NOMO-1 treated with DMSO at 0.1 percent for 48 hours (cell line): ENCODE measurements at regions not wholly inside any gene's neighbourhood (a gene's known extent, or its start where the extent isn't known, plus 50 kb on each side); places are given as distances from the start of the nearest gene placed in this dataset.
A peak's percentile ranks its signal among the peaks of the same experiment; 100 is the strongest.

Experiments
- DNase-seq: peaks from one replicate; lab custom pipeline; 2025; ENCODE audit not compliant: unreplicated experiment; lab: John Stamatoyannopoulos, UW

DNA sequence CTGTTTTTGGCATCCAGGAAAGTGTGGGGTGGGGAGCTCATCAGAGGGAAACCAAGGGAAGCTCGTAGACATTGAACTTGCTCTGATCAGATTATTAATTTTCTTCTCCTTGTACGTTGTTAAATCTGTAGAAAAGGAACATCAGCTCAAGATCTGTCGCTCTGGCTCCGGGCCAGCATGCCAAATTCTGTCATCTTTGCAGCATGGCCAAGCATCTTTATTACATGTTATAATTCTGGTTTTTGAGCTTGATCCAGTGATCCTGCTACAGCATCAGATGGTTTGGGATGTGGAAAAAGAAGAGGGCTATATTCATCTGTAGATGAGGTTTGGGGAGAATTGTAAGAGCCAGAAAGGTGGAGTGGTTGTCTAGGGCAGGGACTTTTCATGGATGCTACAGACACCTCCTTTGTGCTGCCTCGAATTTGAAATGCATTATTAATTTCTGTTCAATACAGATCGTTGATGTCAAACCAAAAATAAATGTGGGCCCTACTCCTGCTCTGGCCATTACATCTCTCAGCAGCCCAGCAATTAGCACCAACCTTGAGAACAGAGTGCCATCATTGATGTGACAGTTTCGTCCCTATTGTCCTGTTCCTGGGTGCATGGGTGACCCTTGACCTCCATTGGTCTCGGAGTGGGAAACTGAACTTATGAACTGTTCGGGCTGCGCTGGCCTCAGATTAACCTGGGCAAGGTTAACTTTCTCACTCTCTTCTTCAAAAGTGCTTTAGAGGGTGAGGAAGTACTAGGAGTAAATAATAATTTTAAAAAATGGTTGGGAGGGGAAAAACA, 250.8 kb downstream of the SOX4 start:
- no peak for DNase-seq

DNA sequence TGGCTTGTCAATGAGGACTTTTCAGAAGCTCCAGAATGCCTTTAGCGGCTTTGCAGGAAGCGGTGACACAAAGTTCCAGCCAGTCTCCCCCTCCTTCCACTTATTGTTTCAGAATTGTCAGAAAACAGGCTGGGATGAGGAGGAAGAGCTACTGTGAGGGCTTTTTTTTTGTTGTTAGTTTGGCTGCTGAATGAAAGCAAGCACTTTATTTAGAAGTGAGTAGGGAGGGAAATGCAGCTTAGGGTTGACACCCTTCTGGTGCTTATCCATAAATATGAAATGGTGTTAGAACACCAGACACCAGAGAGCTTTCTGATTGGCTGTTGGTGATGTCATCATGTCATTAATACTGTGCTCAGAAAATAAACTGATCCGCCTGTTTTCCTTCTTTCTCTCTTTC, 251.5 kb downstream of the SOX4 start:
- DNase-seq: no peak

DNA sequence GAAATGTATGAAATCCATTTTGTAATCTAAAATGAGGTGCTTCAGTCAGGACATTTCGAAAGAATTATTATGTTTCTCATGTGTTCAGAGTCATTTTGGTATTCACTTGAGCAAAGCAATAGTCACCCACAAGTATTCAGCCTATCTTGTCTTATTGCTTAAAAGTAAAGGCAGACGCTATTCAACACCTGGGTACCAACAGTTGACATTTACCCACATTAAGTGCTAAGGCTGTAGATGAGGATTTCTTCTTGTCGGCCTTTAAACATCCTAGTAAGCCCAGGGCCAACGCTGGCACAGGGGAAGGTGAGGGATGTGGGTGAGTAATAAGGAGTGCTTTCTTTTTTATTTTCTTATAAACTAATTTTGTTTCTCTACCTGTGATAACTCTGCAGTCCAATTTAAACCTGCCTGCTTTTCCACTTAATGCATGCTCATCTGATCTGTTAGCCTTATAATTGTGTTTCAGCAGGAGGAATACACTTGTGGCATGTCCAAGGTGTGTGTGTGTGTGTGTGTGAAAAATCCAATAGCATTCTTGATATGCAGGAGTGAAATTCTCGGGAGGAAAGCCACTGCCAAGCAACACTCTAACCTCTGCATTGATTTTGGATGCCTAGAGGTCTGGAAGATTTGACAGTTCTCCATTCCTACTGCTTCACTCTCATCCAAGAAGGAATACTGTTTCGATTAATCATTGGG, 252.0 kb downstream of the SOX4 start:
- DNase-seq: no peak

DNA sequence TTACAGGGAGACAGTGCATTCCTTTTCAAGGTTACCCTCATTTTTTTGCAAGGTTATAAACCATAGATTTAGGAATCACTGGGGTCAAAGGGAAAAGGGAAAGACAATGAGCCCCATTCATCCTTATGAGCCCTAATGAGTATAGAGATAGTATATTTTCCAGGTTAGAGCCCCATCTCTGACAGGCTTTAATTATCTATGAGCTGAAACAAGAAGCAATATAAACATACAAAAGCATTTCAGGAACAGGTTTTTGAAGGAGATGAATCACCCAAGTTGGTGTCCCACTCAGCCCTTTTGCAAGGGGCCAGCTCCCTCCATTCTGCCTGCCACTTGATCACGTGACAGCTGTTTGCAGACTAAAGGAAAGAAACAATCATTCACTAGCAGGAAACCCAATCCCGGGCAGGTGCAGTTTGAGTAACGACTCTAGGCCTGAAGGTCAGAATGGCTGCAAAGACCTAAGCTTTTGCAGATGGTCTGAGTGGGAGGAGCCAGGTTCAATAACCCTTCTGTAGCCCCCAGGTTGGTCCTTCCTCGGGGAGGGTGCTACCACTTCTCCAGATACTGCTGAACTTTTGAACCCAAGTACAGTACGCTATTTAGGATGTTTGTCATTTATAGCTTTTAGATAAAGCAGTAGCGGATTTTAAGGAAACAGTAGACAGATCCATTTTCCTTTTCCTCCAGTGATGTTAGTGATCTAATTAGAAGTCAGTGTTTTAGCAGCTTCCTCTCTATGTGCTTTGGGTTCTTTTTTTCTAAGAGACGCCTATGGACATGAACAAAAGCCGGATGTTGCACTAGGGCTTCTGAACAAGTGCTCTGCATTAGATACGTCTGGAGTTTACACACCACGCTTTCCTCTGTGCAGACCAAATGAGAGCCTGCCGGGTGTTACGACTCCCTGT, 253.2 kb downstream of the SOX4 start:
- DNase-seq: peak; percentile 60

DNA sequence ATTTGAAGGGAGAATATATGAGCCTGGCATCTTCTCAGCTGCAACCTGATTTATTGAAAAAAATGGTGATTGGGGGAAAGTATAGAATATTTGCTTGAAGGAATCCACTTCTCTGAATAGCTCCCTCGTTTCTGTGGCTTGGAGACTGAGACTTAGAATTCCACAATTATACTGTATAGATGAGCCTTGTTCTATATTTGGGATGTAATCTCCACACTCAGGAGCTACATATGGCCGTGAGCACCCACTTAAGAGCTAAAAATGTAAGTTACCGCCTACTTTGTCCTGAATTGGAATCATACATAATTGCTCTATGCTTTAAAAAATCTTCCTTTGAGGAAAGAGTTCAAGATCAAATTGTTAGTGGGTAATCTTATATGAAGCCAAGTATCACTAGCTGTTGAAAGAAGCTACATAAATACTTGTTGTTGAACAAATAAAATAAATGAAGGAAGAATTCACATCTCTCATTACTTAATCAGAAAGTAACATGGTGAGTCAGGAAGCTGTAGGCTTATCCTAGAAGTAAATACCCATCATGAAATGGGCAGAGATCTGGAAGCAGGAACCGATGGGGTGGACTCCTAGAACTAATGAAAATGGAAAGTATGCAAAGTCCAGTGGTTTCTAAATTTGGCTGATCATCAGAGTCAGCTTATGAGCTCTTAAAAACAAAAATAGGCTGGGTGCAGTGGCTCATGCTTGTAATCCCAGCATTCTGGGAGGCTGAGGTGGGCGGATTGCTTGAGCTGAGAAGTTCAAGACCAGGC, 254.3 kb downstream of the SOX4 start:
- no peak for DNase-seq

DNA sequence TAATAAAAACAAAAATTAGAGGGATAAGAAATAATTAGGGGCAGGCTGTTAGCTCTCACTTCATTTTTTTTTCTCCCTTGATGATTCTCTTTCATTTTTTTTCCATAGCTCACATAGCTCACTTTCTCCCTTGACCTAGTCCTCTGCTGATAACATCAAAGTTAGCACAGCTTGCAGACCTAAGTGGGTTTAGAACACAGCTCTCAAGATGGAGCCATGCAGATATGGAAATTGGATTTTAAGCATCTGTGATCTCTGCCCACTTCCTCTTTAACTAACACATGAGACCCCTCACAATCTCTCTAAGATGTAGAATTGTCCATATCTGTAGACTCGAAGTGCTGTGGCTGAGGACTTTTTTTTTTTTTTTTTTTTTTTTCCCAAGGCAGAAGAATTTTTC, 257.1 kb downstream of the SOX4 start:
- no peak for DNase-seq

DNA sequence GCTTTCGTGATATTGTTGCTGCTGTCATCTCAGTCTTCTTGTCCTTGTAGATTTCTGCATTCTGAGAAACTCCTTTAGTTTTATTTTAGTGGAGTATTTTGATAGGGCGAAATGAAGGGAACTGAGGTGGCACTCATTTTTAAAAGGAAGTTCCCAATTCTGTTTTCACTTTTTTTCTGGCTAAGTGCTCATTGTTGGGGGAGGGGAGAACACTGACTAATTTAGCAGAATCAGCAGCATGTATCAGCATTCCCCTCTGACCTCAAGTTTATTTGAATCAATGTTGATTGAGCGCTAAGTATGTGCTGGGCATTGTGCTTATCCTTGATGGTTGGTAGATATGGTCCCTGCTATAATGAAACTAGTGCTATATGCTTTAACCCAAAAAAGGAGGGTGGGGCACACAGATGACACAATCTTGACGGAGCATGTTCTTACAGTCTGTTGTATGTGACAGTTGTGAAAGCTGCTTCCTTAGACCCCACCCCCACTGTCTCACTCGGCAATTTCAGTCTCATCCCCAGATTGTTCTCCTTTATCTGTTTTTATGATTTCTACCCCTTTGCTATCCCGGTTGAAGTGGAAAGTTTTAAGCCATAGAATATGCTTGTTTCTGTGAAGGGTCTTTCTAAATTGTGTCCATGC, 262.4 kb downstream of the SOX4 start:
- DNase-seq: peak; percentile 89

DNA sequence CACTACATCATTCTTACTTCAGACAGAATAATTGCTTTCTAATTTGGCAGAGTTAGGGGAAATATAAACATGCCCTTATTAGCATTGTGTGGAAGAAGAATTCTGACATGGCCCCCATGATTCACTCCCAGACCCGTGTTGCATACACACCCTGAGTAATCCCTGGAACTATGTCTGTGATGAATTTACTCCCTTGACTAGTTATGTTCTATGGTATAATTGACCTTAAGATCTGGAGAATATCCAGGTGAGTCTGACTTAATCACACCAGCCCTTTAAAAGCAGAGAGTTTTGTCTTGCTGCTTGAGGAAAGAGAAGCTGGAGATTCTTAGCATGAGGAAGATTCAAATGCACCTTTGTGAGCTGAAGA, 262.9 kb downstream of the SOX4 start:
- DNase-seq: no peak

DNA sequence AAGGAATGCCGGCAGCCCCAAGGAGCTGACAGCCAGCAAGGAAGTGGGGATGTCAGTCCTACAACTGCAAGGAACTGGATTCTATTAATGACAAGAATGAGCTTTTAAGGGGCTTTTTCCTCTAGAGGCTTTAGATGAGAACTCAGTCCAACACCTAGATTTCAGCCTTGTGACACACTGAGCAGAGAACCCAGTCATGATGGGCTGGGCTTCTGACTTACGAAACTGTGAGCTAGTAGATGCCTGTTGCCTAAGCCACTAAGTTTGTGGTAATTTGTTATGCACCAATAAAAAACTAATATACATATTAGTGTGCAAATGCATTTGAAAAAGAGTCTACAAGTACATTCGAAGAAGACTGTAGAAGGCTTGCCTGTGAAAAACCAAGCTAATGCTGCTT, 263.3 kb downstream of the SOX4 start:
- peak; percentile 75 for DNase-seq

DNA sequence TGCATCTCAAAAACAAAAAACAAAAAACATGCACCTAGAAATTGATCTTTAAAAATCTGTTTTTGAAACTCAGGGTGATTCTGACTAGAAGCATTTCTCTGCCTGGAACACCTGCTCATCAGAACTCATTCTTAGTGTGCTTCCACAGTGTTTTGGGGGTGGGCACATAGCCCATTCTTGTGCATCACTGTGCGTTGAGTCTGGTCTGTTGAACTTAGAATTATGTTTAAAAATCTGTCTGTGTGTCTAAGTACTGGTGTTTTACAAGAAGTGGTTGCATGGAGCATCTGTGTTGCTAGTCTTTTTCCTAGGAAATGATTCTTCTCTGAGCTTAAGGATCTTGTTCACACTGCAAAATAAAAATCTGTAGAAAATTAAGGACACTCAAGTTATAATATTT, 264.5 kb downstream of the SOX4 start:
- no peak for DNase-seq

DNA sequence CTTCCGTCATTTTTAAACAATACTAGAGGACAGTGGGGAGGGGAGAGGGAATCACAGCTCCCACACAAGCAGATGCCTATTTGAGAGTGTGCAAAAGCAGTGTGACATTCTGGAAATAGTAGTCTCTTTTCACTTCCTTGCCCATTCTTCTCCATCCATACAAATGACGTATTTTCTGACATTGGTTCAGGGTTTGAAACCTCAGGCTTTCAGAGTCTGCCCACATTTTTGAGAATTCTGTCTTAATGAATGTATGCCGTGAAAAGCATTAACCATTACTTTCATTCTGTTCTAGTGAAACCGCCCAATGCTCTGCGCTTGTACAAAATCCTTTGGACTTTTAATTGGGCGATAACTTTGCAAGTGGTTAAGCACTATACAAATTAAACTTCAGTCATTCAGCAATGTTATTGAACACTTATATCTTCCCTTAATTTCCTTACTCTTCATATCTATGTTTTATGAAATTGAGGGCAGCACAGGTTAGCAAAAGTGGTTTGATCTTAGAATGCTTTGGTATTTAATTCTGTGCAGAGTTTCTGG, 265.7 kb downstream of the SOX4 start:
- no peak for DNase-seq

DNA sequence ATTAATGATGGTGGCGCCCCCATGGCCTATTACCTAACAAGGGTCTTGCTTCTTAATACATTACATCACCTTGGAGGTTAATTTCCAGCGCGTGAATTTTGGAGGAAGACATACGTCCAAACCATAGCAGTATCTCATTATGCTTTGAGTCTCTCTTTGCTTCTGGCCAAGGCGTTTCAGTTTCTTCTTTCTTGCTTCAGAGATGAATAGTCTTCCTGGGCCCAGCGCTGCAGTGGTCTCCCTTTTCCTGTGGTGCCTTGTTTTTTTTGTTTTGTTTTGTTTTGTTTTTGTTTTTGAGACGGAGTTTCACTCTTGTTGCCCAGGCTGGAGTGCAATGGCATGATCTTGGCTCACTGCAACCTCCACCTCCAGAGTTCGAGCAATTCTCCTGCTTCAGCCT, 268.4 kb downstream of the SOX4 start:
- no peak for DNase-seq

DNA sequence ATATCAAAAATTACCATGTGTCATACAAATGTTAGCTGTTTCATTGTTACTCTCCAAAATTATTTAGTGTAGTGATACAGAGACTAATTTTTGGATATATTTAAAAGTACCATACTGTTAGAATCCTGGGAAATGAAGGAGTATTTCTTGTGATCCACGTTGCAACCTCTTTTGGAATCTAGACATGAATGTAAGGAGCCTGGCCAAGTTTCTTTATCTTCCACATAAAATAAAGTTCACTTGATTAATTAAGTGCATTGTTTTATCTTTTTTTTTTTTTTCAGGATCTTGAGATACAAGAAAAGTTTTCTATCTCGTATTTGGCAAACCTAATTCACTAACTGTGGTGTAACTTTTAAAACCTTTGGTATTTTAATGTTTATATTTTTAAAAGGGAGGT, 270.7 kb downstream of the SOX4 start:
- DNase-seq: no peak

DNA sequence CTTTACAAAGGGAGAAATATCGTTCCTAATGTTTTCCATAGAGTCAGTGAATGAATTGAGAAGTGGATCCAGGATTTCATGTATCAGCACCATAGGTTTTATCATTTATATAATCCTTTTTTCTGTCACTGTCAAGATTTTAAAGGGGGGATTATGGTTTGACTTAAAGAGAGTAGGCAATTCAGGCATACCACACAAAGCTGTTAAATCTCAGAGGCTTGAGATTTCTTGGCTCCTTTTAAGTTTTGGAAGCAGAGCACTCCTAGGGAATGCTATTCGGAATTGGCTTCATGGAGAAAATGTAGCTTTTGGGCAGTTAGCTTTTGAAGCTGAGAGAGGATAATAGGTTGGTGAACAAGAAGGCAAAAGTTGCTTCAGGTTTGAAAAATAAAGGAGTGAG, 274.7 kb downstream of the SOX4 start:
- DNase-seq: no peak

DNA sequence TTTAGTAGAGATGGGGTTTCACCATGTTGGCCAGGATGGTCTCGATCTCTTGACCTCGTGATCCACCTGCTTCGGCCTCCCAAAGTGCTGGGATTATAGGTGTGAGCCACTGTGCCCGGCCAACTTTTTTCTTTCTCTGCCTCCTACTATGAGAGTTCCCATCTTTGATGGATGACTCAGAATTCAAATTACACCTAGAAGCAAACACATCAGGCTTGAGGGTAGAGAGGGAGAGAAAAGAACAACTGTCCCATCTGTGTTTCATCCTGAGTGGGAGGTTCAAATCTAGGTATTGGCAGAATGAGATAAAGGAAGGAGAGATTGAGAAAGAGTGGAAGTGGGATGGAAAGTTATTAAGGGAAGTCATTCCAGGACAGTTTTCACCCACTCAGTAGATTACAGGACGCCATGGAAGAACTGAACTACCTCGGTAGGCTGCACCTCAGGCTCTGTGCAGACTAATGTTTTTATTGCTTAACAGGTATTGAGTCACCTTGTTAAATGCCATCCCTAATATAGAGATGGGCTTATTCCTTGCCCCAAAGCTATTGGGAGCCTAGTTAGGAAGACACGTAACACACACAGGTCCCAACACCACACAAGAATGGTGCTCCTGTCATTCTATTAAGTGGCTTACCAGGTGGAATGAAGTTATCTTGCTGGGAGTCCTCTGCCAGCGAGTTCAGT, 275.7 kb downstream of the SOX4 start:
- DNase-seq: no peak

DNA sequence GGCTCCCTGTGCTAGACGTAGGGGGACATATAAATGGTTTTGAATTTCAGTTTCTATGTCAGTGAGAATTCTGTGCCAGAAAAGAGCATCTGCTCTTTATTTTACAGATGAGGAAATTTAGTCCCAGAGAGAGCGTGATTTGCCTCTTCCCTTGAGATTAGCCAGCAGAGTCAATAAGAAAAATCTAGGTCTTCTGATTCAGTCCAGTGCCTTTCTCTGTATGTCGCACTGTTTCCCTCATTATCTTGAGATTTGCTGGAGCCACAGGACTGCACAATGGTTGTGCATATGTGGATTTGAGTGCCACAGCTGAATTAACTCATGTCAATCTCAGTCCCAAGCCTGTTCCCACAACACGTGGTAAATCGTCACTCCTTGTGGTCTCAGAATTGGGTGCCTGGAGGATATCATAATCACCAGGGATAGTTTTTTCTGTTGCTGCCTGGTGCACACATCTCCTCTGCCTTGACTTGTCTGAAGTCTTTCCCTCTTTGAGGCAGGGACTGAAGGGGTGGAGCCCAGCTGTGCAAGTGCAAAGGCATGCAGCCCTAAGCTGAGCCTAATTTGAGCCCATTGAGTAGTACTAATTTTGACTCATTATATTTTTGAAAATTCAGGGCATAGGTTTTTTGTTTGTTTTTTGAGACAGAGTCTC, 276.7 kb downstream of the SOX4 start:
- DNase-seq: no peak

DNA sequence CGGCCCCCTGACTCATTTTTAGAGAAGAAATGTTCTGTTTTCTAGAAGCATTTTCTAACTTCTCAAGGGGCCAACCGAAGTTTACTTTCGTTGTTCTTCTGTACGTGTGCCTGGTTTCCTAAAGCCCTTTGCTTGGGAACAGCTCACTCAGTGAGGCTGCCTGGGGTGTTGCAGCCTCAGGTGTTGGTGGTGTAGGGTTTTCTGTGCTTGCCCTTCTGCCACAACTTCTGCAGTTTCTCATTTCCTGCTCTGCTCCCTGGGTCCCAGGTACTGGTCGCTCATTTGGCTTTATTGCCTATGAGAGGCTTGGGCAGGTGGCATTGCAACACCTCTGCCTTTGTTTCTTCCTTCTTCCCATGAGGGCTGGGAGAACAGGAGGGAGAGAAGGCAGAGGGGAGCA, 278.3 kb downstream of the SOX4 start:
- DNase-seq: no peak

DNA sequence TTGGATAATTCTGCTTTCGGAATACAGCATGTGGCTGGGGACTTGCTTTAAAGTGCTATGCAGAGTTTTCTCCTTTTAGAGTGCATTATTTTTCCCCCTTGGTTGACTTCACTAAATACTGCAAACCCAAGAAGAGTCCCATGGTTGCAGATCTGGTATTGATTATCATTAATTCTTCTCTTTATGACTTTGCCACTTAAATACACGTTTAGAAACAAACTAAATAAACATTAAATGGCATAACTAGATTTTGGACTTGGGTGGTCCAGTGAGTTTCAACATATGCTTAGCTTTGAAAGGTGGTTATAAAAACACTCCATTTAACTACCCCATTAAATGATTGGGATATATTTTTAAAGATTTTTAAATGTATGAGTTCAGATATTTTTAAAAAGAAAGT, 279.2 kb downstream of the SOX4 start:
- no peak for DNase-seq

DNA sequence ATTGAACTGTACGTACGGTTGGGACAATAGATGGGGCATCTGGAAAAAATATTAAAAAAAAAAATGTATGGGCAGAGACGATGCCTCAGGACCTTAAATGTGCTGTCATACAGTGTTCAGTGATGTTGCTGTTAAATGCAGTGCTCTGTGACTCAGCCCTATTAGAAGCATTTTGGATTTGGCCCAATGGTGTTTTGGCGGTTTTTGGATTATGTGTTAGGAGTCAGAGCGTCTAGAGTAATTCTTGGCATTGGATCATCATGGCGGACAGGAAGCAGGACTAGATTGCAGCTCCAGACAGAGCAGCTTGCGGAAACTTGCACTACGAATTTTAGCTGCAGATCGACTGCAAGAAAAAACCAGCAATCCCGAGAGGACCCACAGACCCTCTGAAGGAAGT, 280.0 kb downstream of the SOX4 start:
- DNase-seq: no peak
